Progenitor cell of endocrine pancreas (in vitro differentiated cells): ENCODE measurements at regions not wholly inside any gene's neighbourhood (a gene's known extent, or its start where the extent isn't known, plus 50 kb on each side); places are given as distances from the start of the nearest gene placed in this dataset.

Source experiments
- DNase-seq: peaks from one replicate; pipeline ENCODE4 v3.0.0; 2021; ENCODE audit warnings: low spot score; ENCODE audit not compliant: unreplicated experiment
- H3K27ac Mint-ChIP-seq: 2 replicates; pipeline ENCODE4 v1.8.0; 2021; ENCODE audit warnings: mild to moderate bottlenecking, moderate library complexity, mixed read lengths
- H3K27me3 Mint-ChIP-seq: 2 replicates; pipeline ENCODE4 v1.8.0; 2021; ENCODE audit warnings: mixed read lengths
- H3K36me3 Mint-ChIP-seq: 2 replicates; pipeline ENCODE4 v1.8.0; 2022; ENCODE audit warnings: mixed read lengths; ENCODE audit not compliant: insufficient read depth
- H3K4me1 Mint-ChIP-seq: 2 replicates; pipeline ENCODE4 v1.8.0; 2021; ENCODE audit warnings: low read depth, mixed read lengths
- H3K4me3 Mint-ChIP-seq: 2 replicates; pipeline ENCODE4 v1.8.0; 2021; ENCODE audit warnings: low read depth, mild to moderate bottlenecking, moderate library complexity, mixed read lengths
- H3K9me3 Mint-ChIP-seq: 2 replicates; pipeline ENCODE4 v1.8.0; 2021; ENCODE audit warnings: low read depth, mixed read lengths
- TF ChIP-seq, protein P1 (sequence below): fragments of 200-600 bp; sonication (generic); IDR thresholded peaks from one replicate; pipeline ENCODE4 v1.5.0; 2021; ENCODE audit warnings: antibody characterized with exemption, mild to moderate bottlenecking; ENCODE audit not compliant: unreplicated experiment

DNA sequence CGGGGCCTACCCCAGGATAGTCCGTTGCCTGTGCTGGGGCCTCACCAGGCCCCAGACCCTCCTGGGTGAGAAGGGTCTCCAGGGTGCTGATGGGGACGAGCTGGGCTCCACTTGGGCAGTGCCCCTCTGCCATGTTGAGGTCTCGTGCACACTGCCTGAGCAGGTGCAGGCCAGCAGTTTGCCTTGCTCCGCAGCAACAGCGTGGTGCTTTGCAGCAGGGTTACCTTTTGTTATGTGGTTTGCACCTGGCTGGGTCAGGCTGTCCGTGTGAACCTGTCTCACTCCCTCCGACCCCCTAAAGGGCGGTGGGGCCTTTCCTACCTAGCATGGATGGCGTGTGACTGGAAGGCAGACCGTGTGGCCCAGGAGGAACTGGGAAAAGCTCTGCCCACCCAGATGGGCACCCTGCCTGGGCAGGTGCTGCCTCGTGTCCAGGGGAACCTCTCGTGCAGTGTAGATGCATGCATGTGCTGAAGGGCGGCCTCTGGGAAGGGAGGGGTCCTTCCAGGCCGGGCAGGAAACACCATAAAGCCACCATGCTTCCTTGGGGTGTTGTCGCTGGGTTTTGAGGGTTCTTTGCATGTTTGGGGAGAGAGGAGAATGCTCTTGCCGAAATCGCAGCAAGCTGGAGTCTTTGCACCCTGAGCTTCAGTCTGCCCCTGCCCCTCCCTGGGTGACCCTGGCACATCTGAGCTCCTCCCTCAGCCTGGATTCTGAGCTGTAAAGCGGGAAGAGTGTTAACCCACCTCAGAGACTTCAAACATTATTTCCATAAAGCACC is 75.4 kb upstream of the PPARA start:
- no peak overlapping the region for H3K27ac Mint-ChIP-seq
- no peak for DNase-seq
- H3K4me3 Mint-ChIP-seq, result no peak overlapping the region
- TF ChIP-seq, protein P1, sequence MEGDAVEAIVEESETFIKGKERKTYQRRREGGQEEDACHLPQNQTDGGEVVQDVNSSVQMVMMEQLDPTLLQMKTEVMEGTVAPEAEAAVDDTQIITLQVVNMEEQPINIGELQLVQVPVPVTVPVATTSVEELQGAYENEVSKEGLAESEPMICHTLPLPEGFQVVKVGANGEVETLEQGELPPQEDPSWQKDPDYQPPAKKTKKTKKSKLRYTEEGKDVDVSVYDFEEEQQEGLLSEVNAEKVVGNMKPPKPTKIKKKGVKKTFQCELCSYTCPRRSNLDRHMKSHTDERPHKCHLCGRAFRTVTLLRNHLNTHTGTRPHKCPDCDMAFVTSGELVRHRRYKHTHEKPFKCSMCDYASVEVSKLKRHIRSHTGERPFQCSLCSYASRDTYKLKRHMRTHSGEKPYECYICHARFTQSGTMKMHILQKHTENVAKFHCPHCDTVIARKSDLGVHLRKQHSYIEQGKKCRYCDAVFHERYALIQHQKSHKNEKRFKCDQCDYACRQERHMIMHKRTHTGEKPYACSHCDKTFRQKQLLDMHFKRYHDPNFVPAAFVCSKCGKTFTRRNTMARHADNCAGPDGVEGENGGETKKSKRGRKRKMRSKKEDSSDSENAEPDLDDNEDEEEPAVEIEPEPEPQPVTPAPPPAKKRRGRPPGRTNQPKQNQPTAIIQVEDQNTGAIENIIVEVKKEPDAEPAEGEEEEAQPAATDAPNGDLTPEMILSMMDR, result no peak
- H3K27me3 Mint-ChIP-seq, result peaks cover 61% of the 10 kb centered on the region
- H3K4me1 Mint-ChIP-seq, result no peaks in the 10 kb centered on the region
- H3K9me3 Mint-ChIP-seq, result no peaks in the 10 kb centered on the region
- no peaks in the 10 kb centered on the region for H3K36me3 Mint-ChIP-seq

DNA sequence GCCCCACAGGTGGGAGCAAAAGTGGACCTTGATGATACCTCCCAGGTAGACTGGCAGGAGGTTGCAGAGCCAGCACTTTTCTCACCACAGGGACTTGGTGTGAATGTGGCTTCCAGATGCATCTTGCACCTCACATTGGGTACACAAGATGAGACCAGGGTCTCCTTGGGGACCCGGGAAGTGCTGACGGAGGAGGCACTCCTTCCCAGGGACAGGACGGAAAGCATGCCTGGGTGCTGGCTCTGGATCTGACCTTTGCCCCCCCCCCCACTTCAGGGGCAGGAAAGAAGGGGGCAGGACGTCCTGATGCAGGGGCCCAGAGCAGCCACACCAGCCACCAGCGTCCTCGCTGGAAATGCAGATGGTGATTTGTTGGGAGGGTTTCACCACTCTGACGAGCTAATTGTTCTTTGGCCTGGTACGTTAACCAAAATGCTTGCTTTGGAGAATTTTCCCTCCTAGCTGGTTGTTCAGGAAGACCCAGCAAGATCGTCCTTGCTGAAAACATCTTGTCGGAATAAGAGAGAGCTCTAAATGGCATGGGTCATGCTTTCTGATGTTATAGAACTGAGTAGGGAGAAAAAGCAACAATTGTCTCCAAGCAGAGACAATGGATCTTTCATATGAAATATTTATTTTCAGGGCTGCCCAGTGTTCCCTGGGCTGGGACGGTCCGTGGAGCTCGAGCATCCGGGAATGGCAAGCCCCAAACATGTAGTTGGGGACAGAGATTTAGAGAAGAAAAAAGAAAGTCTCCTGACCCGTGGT is 74.4 kb upstream of the PPARA start:
- Mint-ChIP-seq H3K36me3 (no peaks in the 10 kb centered on the region), H3K9me3 (no peaks in the 10 kb centered on the region), H3K4me1 (no peaks in the 10 kb centered on the region), H3K4me3 (no peak overlapping the region), H3K27ac (no peak overlapping the region), H3K27me3 (peaks cover 65% of the 10 kb centered on the region)
- no peak for DNase-seq
- TF ChIP-seq, protein P1, result no peak

DNA sequence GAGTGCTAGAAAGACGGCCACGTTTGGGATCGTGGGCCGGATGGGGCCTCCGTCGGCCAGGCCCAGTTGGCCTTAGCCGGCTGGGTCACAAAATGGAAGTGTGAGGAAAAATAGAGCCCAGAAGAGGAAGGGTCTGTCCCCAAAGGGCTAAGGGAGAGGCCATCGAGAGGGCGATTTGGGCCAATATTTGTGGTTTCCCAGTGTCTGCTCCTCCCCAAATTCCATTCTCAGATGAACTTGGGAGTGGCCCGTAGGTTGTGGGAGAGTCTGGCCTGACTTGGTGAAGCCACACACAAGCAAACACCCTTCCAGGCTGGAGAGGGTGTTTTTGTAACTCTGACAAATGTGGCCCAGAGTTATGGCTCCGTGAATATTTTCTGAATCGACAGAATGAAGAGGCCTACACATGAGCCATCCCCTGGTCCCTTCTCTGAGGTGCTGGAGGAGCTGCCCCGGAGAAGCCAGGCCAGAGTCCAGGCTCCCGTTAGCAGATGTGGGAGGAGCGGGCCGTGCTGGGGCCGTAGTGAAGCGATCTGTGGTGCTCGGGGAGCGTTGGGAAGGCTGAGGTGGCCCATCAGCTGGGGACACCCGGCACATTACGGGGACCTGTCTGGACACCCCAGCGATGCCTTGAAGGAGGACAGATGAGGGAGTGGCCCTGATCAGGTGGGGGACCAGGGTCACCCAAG is 73.5 kb upstream of the PPARA start:
- H3K27ac Mint-ChIP-seq, result no peak overlapping the region
- no peak for DNase-seq
- peaks cover 69% of the 10 kb centered on the region for H3K27me3 Mint-ChIP-seq
- no peaks in the 10 kb centered on the region for H3K9me3 Mint-ChIP-seq
- no peak overlapping the region for H3K4me3 Mint-ChIP-seq
- H3K4me1 Mint-ChIP-seq, result no peaks in the 10 kb centered on the region
- TF ChIP-seq, protein P1, result no peak
- no peaks in the 10 kb centered on the region for H3K36me3 Mint-ChIP-seq

DNA sequence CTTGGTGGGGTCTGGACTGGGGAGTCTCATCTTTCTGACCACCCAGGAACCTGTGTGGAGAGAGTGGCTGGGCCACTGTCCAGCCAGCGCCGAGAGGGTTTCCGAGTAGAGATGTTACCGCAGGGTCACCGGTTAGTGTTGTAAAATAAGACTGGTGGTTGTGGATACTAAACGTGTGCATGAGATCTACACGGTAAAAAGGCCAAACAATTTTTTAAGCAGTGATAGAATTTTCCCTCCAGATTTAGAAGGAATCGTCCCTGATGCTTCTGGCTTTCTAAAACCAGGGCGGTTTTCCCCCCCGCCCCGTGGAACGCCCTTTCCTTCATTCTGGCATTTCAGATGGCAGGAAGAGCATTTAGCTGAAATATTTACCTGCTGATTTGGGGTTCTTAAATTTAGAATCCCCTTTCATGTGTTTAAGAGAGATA is 72.6 kb upstream of the PPARA start:
- Mint-ChIP-seq H3K9me3 (no peaks in the 10 kb centered on the region), H3K36me3 (no peaks in the 10 kb centered on the region), H3K27me3 (peaks cover 69% of the 10 kb centered on the region), H3K4me1 (no peaks in the 10 kb centered on the region), H3K4me3 (no peak overlapping the region), H3K27ac (no peak overlapping the region)
- TF ChIP-seq, protein P1, result no peak
- no peak for DNase-seq
